ENCODE measurements at regions not wholly inside any gene's neighbourhood (a gene's known extent, or its start where the extent isn't known, plus 50 kb on each side); places are given as distances from the start of the nearest gene placed in this dataset.

DNA sequence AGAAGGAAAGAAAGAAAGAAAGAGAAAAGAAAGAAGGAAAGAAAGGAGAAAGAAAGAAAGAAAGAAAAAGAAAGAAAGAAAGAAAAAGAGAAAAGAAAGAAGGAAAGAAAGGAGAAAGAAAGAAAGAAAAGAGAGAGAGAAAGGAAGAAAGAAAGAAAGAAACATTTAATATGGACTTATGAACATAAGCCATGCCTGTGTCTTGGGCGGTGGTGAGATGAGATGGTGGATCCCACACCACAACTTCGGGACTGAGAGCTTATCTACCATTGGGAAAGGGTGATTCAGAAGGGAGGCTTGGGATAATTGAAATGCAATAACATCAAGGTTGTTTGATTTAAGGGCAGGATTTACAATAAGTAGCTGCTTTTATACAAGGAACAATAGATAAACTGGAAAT is 843.9 kb upstream of the AUTS2 start:
- TF ChIP-seq CTCF (conservative IDR thresholded peaks at IDR 0.05; ENCODE audit: low read depth, low read length) (no peak), SMC3 (IDR thresholded peaks at IDR 0.05; ENCODE audit: low read depth, low read length) (no peak), RFX5 (IDR thresholded peaks at IDR 0.05; ENCODE audit: low read depth, low read length) (no peak), POLR2A (IDR thresholded peaks at IDR 0.05; ENCODE audit: low read depth, low read length) (no peak), MXI1 (IDR thresholded peaks at IDR 0.05; ENCODE audit: borderline replicate concordance, low read depth, low read length) (no peak), CEBPB (IDR thresholded peaks at IDR 0.05; ENCODE audit: low read depth, low read length) (no peak), ELK1 (IDR thresholded peaks at IDR 0.05; ENCODE audit: borderline replicate concordance, low read depth, low read length) (no peak), BHLHE40 (IDR thresholded peaks at IDR 0.05; ENCODE audit: low read depth, low read length) (no peak), CHD1 (IDR thresholded peaks at IDR 0.05; ENCODE audit: low read depth, low read length) (no peak)
- TF ChIP-seq, protein P1, sequence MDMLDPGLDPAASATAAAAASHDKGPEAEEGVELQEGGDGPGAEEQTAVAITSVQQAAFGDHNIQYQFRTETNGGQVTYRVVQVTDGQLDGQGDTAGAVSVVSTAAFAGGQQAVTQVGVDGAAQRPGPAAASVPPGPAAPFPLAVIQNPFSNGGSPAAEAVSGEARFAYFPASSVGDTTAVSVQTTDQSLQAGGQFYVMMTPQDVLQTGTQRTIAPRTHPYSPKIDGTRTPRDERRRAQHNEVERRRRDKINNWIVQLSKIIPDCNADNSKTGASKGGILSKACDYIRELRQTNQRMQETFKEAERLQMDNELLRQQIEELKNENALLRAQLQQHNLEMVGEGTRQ (IDR thresholded peaks at IDR 0.05; ENCODE audit: low read depth, low read length), result no peak

Data from IMR-90 (cell line).